ENCODE measurements at regions not wholly inside any gene's neighbourhood (a gene's known extent, or its start where the extent isn't known, plus 50 kb on each side); places are given as distances from the start of the nearest gene placed in this dataset.

- TF ChIP-seq ZBTB37 (CRISPR knock-in tag; IDR thresholded peaks at IDR 0.05) (no peak), CBX2 (IDR thresholded peaks at IDR 0.05; ENCODE audit: low read depth, low read length) (no peak), CBX2 (CRISPR knock-in tag; IDR thresholded peaks at IDR 0.05; ENCODE audit: low read depth) (no peak), MAFK (conservative IDR thresholded peaks at IDR 0.05 in 1 of 2, IDR thresholded peaks at IDR 0.05 in 1 of 2; ENCODE audit: low read length in 2 of 2) (peak in 1 of 2 experiments; percentile 34; a peak in 1 of 4 replicates), GATA4 (IDR thresholded peaks at IDR 0.05; ENCODE audit: borderline replicate concordance, low read depth) (no peak), KAT8 (CRISPR knock-in tag; IDR thresholded peaks at IDR 0.05) (no peak), ZNF24 (IDR thresholded peaks at IDR 0.05) (peak; percentile 19; the same call in 1 of the 2 replicates), TEAD3 (CRISPR knock-in tag; optimal IDR thresholded peaks at IDR 0.05; ENCODE audit: borderline replicate concordance) (peak; percentile 68), ZNF761 (CRISPR knock-in tag; conservative IDR thresholded peaks at IDR 0.05) (no peak), FOSL2 (CRISPR knock-in tag; IDR thresholded peaks at IDR 0.05) (peak; percentile 45; the same call in 1 of the 2 replicates), CTCF (CRISPR knock-in tag; IDR thresholded peaks at IDR 0.05) (peak; percentile 98), HNRNPL (IDR thresholded peaks at IDR 0.05; ENCODE audit: low read depth, low read length) (no peak), ZMYM4 (CRISPR knock-in tag; IDR thresholded peaks at IDR 0.05) (0 out of 2 replicates have a peak, but pooled peaks have one; percentile 22), RFXANK (CRISPR knock-in tag; IDR thresholded peaks at IDR 0.05) (0 out of 2 replicates have a peak, but pooled peaks have one; percentile 81), ZNF792 (CRISPR knock-in tag; IDR thresholded peaks at IDR 0.05) (0 out of 2 replicates have a peak, but pooled peaks have one; percentile 56), NR2F6 (IDR thresholded peaks at IDR 0.05) (no peak), NR2F6 (CRISPR knock-in tag; IDR thresholded peaks at IDR 0.05) (0 out of 2 replicates have a peak, but pooled peaks have one; percentile 16), ZNF264 (CRISPR knock-in tag; IDR thresholded peaks at IDR 0.05) (no peak), IRF2 (CRISPR knock-in tag; IDR thresholded peaks at IDR 0.05) (peak; percentile 67; the same call in 1 of the 2 replicates), KLF11 (CRISPR knock-in tag; IDR thresholded peaks at IDR 0.05) (0 out of 2 replicates have a peak, but pooled peaks have one; percentile 63), ONECUT2 (CRISPR knock-in tag; IDR thresholded peaks at IDR 0.05) (0 out of 2 replicates have a peak, but pooled peaks have one; percentile 10), CREBL2 (CRISPR knock-in tag; IDR thresholded peaks at IDR 0.05; ENCODE audit: borderline replicate concordance) (no peak), ZNF749 (CRISPR knock-in tag; IDR thresholded peaks at IDR 0.05; ENCODE audit: borderline replicate concordance) (no peak), ZNF12 (CRISPR knock-in tag; IDR thresholded peaks at IDR 0.05) (0 out of 2 replicates have a peak, but pooled peaks have one; percentile 49)
- TF ChIP-seq, protein P1, sequence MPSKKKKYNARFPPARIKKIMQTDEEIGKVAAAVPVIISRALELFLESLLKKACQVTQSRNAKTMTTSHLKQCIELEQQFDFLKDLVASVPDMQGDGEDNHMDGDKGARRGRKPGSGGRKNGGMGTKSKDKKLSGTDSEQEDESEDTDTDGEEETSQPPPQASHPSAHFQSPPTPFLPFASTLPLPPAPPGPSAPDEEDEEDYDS (CRISPR knock-in tag; IDR thresholded peaks at IDR 0.05): peak; percentile 17; the same call in 1 of the 2 replicates
- TF ChIP-seq, protein P2, sequence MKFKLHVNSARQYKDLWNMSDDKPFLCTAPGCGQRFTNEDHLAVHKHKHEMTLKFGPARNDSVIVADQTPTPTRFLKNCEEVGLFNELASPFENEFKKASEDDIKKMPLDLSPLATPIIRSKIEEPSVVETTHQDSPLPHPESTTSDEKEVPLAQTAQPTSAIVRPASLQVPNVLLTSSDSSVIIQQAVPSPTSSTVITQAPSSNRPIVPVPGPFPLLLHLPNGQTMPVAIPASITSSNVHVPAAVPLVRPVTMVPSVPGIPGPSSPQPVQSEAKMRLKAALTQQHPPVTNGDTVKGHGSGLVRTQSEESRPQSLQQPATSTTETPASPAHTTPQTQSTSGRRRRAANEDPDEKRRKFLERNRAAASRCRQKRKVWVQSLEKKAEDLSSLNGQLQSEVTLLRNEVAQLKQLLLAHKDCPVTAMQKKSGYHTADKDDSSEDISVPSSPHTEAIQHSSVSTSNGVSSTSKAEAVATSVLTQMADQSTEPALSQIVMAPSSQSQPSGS (CRISPR knock-in tag; IDR thresholded peaks at IDR 0.05): peak; percentile 65; the same call in 1 of the 2 replicates
These were observed 147.8 kb upstream of the RALGAPA2 start (continued) for GRCh38 chr20:20860078-20860806.
